Psoas muscle (tissue), 7 donors: ENCODE measurements at regions not wholly inside any gene's neighbourhood (a gene's known extent, or its start where the extent isn't known, plus 50 kb on each side); places are given as distances from the start of the nearest gene placed in this dataset.

ENCODE experiments used
- ATAC-seq, 4 donors: fragments of 200-7000 bp; cut with Tn5 transposase; one replicate each; pipeline ENCODE4 v1.9.1; 2020; ENCODE audit warnings: moderate library complexity in 3 of 4, mild to moderate bottlenecking in 2 of 4
- DNase-seq, 2 donors: peaks; one replicate each; pipeline ENCODE4 v3.0.0-alpha.2; 2020
- H3K27ac ChIP-seq: fragments of 200-600 bp; one replicate; pipeline ENCODE4 v1.8.0; 2022
- H3K27me3 ChIP-seq, 3 donors: fragments of 200-600 bp in 1 of 3; one replicate each; pipeline versions ENCODE4 v1.6.1 to v1.8.0; 2013 to 2022; ENCODE audit warnings: low read length in 2 of 3, mild to moderate bottlenecking in 2 of 3, moderate library complexity in 1 of 3; ENCODE audit not compliant: insufficient read depth in 3 of 3
- H3K36me3 ChIP-seq, 2 donors: fragments of 200-600 bp in 1 of 2; one replicate each; pipeline versions ENCODE4 v1.6.1 to v1.8.0; 2013 to 2022; ENCODE audit warnings: low read depth in 1 of 2, mild to moderate bottlenecking in 1 of 2, moderate library complexity in 1 of 2; ENCODE audit not compliant: insufficient read depth in 1 of 2
- H3K4me1 ChIP-seq: fragments of 200-600 bp; one replicate; pipeline ENCODE4 v1.8.0; 2022
- H3K4me3 ChIP-seq: fragments of 200-600 bp; one replicate; pipeline ENCODE4 v1.8.0; 2022; ENCODE audit warnings: mild to moderate bottlenecking
- H3K9me3 ChIP-seq: fragments of 200-600 bp; one replicate; pipeline ENCODE4 v1.8.0; 2022
- WGBS, 3 donors: extraction: QIAGEN DNeasy Blood & Tissue Kit; methylation state at CpG; one replicate each; pipeline versions ENCODE4 v1.1.6 to v1.1.7; 2013; 5-methylcytosine and 5-hydroxymethylcytosine counted together
- intact Hi-C, 2 donors: fragments of 100-400 bp; cut with DNase I; formaldehyde crosslinking; loops; one replicate each; pipeline versions ENCODE4 v1.11.0 to v1.14.2; 2022
- TF ChIP-seq, protein P1 (sequence below): fragments of 200-600 bp; IDR thresholded peaks from one replicate; pipeline ENCODE4 v1.8.0; 2022; ENCODE audit warnings: antibody characterized with exemption
- donor health status: healthy with polysubstance abuse.
- donor health status: DM: no; HTN: no; CAD: no; lungs with moderate emphysema.
- donor health status: Bipolar disorder and iron deficiency.
- donor health status: healthy.
- donor health status: DM: yes; HTN: yes; CAD: no.
- donor health status: DM: no; HTN: no; CAD: no.
- donor health status: DM: yes; HTN: yes; CAD: no.

DNA sequence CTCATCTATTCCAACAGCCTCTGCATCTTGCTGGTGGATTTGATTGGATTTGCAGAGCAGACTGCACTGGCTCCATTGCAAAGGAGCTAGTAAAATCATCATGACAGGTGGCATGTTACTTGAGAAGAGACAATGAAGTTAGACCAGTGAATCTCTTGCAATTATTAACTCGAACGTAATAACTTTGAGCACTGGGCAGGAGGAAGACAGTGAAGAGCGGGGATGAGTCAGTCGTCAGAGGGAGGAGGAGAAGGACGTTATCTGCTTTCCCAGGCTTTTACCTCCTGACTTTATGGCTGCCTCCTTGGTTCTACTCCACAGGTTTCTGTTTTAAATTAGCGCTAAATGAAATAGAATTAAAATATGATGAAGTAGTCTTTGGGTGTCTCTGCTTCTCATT is 257.8 kb upstream of the IPO5 start:
- no peak overlapping the region for H3K4me3 ChIP-seq
- intact Hi-C loops, result no loop called here
- ATAC-seq (no peak), DNase-seq (no peak)
- H3K27me3 ChIP-seq, result no peaks in the 10 kb centered on the region
- 75 to 83% (median 82%) methylated on average over 6 of the region's 6 CpGs for WGBS, 3 donors
- no peak overlapping the region for H3K27ac ChIP-seq
- no peaks in the 10 kb centered on the region for H3K36me3 ChIP-seq
- H3K9me3 ChIP-seq, result no peaks in the 10 kb centered on the region
- H3K4me1 ChIP-seq, result no peaks in the 10 kb centered on the region
- TF ChIP-seq, protein P1, sequence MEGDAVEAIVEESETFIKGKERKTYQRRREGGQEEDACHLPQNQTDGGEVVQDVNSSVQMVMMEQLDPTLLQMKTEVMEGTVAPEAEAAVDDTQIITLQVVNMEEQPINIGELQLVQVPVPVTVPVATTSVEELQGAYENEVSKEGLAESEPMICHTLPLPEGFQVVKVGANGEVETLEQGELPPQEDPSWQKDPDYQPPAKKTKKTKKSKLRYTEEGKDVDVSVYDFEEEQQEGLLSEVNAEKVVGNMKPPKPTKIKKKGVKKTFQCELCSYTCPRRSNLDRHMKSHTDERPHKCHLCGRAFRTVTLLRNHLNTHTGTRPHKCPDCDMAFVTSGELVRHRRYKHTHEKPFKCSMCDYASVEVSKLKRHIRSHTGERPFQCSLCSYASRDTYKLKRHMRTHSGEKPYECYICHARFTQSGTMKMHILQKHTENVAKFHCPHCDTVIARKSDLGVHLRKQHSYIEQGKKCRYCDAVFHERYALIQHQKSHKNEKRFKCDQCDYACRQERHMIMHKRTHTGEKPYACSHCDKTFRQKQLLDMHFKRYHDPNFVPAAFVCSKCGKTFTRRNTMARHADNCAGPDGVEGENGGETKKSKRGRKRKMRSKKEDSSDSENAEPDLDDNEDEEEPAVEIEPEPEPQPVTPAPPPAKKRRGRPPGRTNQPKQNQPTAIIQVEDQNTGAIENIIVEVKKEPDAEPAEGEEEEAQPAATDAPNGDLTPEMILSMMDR, result no peak

DNA sequence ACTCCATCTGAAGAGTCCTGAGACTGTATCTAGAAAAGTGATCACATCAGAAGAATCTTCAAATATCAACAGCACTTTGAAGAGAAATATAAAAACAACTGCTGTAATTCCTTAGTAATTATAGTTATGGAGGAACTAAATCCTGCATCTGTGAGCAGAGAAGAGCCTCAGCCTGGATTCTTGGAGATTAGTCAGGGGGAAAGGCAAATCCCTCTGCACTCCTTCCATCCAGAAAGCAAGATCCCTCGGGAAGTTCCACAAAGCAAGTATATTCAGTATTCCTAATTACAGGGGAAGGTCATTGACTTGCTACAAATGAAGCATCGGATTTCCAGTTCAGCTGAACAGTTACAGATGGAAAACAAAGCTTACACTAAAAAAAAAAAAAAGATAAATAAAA is 256.6 kb upstream of the IPO5 start:
- Histone ChIP-seq H3K36me3 (no peaks in the 10 kb centered on the region), H3K4me1 (no peaks in the 10 kb centered on the region), H3K4me3 (no peak overlapping the region), H3K27ac (no peak overlapping the region), H3K27me3 (no peaks in the 10 kb centered on the region), H3K9me3 (no peaks in the 10 kb centered on the region)
- intact Hi-C loops, result no loop called here
- WGBS, 3 donors, result 49 to 61% (median 60%) methylated on average over 2 of the region's 2 CpGs
- ATAC-seq (no peak), DNase-seq (no peak)
- TF ChIP-seq, protein P1, result no peak

DNA sequence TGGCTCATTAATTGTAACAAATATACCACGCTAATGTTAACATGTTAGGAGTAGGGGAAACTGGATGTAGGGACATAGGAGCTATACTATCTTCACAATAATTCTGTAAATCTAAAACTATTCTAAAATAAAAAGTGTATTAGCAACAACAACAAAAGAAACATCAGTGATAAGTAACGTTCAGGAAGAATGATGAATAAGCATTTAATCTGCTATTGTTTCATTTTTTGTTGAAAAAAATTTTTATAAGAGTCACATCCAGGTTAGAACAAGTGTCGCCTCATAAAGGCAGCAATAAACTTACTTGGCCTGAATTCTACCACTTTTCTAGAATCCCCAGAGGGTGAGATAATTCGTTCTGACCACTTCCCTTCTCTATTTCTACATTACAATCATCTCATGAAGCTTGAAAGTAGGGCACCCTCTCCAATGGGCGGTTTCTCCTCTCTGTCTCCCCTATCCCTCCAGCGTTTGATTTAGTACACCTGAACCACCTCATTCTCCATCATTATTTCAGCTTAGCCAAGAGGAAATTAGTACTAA is 253.1 kb upstream of the IPO5 start:
- ATAC-seq, result no peak
- intact Hi-C loops, result no loop called here
- no peak for DNase-seq
- TF ChIP-seq, protein P1, result no peak
- H3K36me3 ChIP-seq, result no peaks in the 10 kb centered on the region
- no peak overlapping the region for H3K27ac ChIP-seq
- H3K27me3 ChIP-seq, result no peaks in the 10 kb centered on the region
- no peaks in the 10 kb centered on the region for H3K4me1 ChIP-seq
- 66 to 72% (median 70%) methylated on average over 6 of the region's 6 CpGs for WGBS, 3 donors
- no peaks in the 10 kb centered on the region for H3K9me3 ChIP-seq
- H3K4me3 ChIP-seq, result no peak overlapping the region

DNA sequence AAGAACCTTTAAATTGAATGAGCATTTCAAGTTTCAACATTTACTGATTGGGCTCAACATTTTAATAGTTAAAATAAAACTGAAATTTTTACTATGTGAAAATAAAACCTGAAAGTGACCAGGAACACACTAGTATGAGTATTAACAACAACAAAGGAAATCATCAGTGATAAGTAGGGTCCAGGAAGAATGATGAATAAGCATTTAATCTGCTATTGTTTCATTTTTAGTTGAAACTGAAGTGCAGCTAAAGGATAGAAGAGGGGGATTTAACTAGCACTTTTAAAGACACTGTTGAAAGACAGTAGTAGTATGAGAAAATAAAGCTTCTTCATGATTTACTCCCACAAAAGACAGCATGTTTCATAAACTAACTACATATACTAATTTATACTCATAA is 250.9 kb upstream of the IPO5 start:
- Histone ChIP-seq H3K4me3 (no peak overlapping the region), H3K9me3 (no peaks in the 10 kb centered on the region), H3K27ac (no peak overlapping the region), H3K4me1 (no peaks in the 10 kb centered on the region), H3K27me3 (no peaks in the 10 kb centered on the region), H3K36me3 (no peaks in the 10 kb centered on the region)
- intact Hi-C loops, result no loop called here
- ATAC-seq, result no peak
- TF ChIP-seq, protein P1, result no peak
- no peak for DNase-seq

DNA sequence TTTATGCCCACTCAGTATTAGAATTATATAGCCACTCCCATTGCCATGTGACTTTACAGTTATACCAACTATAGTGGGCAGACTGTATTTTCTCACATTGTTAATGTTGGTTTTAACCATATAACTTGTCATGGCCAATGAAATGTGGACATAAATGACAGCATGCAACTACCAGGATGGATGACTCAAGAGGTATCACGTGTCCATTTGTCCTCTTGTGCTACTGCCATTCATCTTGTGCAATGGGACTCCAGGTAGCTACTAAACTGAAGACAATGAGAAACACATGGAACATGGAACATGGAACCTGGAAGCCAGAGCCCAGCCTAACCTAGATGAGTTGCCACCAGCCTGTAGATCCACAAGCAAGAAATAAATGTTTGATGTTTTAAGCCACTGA is 242.7 kb upstream of the IPO5 start:
- WGBS, 3 donors, result 49 to 56% (median 53%) methylated on average over 1 of the region's 1 CpG
- Histone ChIP-seq H3K27me3 (no peaks in the 10 kb centered on the region), H3K9me3 (no peaks in the 10 kb centered on the region), H3K27ac (no peak overlapping the region), H3K4me1 (no peaks in the 10 kb centered on the region), H3K36me3 (no peaks in the 10 kb centered on the region), H3K4me3 (no peak overlapping the region)
- TF ChIP-seq, protein P1, result no peak
- intact Hi-C loops, result no loop called here
- ATAC-seq, result no peak
- no peak for DNase-seq
